ENCODE measurements at regions not wholly inside any gene's neighbourhood (a gene's known extent, or its start where the extent isn't known, plus 50 kb on each side); places are given as distances from the start of the nearest gene placed in this dataset.

DNA sequence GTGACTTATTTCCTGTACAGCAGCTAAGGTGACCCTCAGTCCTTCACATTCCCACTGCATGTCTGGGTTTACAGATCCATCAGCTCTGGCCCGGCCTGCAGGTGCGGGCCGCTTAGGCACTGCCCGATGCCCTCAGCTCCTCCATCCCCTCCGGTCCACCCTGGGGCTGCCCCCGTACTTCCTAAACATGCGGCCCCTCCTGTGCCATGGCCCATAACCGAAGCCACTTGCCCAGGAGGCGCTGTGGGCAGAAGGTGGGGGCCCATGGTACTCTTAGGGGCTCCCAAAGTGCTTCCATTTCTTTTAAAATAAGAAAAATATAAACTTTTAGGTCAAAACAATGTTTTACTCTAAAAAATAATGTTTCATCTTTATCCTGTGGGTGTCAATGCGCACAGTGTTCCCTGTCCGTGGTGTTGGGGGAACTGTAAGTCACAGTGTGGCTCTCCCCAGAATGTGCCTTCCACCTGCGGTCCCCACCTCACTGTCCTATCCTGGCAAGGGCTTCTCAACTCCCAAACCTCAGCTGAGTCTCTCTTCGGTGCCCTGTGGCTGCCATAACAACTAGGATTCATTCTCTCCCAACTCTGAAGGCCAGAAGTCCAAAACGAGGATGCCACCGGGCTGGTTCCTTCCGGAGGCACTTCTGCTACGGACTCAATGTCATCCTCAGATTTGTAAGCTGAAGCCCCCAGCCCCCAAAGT, 132.7 kb upstream of the LPCAT1 start:
- TF ChIP-seq, protein P1, sequence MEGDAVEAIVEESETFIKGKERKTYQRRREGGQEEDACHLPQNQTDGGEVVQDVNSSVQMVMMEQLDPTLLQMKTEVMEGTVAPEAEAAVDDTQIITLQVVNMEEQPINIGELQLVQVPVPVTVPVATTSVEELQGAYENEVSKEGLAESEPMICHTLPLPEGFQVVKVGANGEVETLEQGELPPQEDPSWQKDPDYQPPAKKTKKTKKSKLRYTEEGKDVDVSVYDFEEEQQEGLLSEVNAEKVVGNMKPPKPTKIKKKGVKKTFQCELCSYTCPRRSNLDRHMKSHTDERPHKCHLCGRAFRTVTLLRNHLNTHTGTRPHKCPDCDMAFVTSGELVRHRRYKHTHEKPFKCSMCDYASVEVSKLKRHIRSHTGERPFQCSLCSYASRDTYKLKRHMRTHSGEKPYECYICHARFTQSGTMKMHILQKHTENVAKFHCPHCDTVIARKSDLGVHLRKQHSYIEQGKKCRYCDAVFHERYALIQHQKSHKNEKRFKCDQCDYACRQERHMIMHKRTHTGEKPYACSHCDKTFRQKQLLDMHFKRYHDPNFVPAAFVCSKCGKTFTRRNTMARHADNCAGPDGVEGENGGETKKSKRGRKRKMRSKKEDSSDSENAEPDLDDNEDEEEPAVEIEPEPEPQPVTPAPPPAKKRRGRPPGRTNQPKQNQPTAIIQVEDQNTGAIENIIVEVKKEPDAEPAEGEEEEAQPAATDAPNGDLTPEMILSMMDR (IDR thresholded peaks at IDR 0.05), result no peak
- TF ChIP-seq EZH2 (IDR thresholded peaks at IDR 0.05; ENCODE audit: borderline replicate concordance, insufficient read depth, low read depth, low read length, poor library complexity, severe bottlenecking), result no peak
